Endothelial cell (in vitro differentiated cells): ENCODE measurements at regions not wholly inside any gene's neighbourhood (a gene's known extent, or its start where the extent isn't known, plus 50 kb on each side); places are given as distances from the start of the nearest gene placed in this dataset.

Source experiments
- DNase-seq: peaks from one replicate; pipeline ENCODE4 v3.0.0; 2021; ENCODE audit warnings: low spot score
- H3K27ac Mint-ChIP-seq: one replicate; pipeline ENCODE4 v1.8.0; 2021; ENCODE audit warnings: mixed read lengths, inconsistent platforms; ENCODE audit not compliant: unreplicated experiment
- H3K27me3 Mint-ChIP-seq: one replicate; pipeline ENCODE4 v1.8.0; 2021; ENCODE audit warnings: mild to moderate bottlenecking, moderate library complexity, mixed read lengths, inconsistent platforms; ENCODE audit not compliant: unreplicated experiment
- H3K36me3 Mint-ChIP-seq: one replicate; pipeline ENCODE4 v1.8.0; 2021; ENCODE audit warnings: mild to moderate bottlenecking, low read depth, mixed read lengths, inconsistent platforms; ENCODE audit not compliant: unreplicated experiment
- H3K4me1 Mint-ChIP-seq: one replicate; pipeline ENCODE4 v1.8.0; 2021; ENCODE audit warnings: mild to moderate bottlenecking, mixed read lengths, inconsistent platforms; ENCODE audit not compliant: unreplicated experiment
- H3K4me3 Mint-ChIP-seq: one replicate; pipeline ENCODE4 v1.8.0; 2021; ENCODE audit warnings: mild to moderate bottlenecking, mixed read lengths, inconsistent platforms; ENCODE audit not compliant: unreplicated experiment
- H3K9me3 Mint-ChIP-seq: one replicate; pipeline ENCODE4 v1.8.0; 2021; ENCODE audit warnings: mixed read lengths, inconsistent platforms; ENCODE audit not compliant: unreplicated experiment
- TF ChIP-seq, protein P1 (sequence below): fragments of 200-600 bp; sonication (generic); IDR thresholded peaks from one replicate; pipeline ENCODE4 v1.5.0; 2021; ENCODE audit warnings: antibody characterized with exemption; ENCODE audit not compliant: unreplicated experiment

DNA sequence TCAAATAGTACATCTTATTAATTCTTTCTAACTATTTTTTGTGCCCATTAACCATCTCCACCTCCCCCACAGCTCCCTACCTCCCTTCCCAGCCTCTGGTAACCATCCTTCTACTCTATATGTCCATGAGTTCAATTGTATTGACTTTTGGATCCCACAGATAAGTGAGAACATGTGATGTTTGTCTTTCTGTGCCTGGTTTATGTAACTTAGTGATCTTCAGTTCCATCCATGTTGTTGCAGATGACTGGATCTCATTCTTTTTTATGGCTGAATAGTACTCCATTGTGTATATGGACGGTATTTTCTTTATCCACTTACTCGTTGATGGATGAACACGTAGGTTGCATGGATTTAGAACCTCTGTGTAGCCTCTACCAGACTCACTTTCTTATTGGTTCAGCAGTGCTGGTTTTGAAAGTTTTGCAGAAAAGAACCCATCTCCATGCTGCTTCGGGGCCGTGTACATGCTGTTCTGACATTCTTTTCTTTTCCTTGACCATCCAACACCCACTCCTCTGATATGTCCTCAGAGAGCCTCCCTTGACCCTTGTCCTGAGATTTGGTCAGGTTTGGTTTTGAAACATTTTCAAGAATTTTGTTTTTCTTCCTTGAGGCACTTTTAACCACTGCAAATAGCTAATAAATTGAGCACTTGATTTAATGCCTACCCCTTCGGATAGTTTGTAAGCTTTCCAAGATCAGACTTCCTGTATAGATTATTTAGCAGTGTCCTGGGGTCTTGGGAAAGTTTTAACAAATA lies 231.2 kb upstream of the ZFP64 start:
- Mint-ChIP-seq H3K27me3 (peaks cover 4% of the 10 kb centered on the region), H3K4me3 (no peak overlapping the region), H3K36me3 (no peaks in the 10 kb centered on the region), H3K9me3 (peaks cover 4% of the 10 kb centered on the region), H3K27ac (no peak overlapping the region), H3K4me1 (no peaks in the 10 kb centered on the region)
- DNase-seq = no peak
- TF ChIP-seq, protein P1, sequence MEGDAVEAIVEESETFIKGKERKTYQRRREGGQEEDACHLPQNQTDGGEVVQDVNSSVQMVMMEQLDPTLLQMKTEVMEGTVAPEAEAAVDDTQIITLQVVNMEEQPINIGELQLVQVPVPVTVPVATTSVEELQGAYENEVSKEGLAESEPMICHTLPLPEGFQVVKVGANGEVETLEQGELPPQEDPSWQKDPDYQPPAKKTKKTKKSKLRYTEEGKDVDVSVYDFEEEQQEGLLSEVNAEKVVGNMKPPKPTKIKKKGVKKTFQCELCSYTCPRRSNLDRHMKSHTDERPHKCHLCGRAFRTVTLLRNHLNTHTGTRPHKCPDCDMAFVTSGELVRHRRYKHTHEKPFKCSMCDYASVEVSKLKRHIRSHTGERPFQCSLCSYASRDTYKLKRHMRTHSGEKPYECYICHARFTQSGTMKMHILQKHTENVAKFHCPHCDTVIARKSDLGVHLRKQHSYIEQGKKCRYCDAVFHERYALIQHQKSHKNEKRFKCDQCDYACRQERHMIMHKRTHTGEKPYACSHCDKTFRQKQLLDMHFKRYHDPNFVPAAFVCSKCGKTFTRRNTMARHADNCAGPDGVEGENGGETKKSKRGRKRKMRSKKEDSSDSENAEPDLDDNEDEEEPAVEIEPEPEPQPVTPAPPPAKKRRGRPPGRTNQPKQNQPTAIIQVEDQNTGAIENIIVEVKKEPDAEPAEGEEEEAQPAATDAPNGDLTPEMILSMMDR = no peak

DNA sequence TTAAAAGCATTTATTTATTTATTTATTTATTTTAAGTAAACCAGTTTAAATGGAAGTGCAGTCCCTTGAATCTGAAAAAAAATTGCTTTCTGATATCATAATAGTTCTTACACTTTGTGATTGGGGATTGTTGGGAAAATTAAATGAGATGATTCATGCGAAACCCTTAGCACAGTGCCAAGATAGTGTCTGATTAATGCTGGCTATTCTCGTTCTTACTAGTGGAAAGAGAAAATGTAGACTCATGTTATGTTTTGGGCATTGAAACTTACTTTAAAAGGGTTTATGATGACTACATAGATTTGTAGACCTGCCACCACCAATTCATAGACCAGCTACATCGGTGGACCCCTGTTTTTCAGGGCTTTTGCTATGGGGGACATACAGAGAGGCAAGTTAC lies 229.2 kb upstream of the ZFP64 start:
- Mint-ChIP-seq H3K27ac (no peak overlapping the region), H3K4me3 (no peak overlapping the region), H3K36me3 (no peaks in the 10 kb centered on the region), H3K9me3 (peaks cover 4% of the 10 kb centered on the region), H3K4me1 (no peaks in the 10 kb centered on the region), H3K27me3 (peaks cover 4% of the 10 kb centered on the region)
- TF ChIP-seq, protein P1 = no peak
- no peak for DNase-seq

DNA sequence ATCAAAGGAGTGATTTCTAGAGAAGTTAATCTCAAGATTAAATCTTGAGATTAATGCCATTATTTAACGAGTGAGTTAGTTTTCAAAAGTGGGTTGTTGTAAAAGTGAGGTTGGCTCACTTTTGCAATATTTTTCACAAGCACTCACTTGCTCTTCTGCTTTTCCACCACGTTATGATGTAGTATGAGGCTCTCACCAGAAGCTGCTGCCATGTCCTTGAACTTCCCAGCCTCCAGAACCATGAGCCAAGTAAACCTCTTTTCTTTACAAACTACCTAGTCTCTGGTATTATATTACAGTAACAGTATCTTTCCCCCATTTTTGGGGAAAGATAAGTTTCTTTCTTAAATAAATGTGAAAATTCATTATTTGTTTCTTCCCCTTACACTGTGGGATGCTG lies 227.6 kb upstream of the ZFP64 start:
- no peaks in the 10 kb centered on the region for H3K4me1 Mint-ChIP-seq
- TF ChIP-seq, protein P1 = no peak

DNA sequence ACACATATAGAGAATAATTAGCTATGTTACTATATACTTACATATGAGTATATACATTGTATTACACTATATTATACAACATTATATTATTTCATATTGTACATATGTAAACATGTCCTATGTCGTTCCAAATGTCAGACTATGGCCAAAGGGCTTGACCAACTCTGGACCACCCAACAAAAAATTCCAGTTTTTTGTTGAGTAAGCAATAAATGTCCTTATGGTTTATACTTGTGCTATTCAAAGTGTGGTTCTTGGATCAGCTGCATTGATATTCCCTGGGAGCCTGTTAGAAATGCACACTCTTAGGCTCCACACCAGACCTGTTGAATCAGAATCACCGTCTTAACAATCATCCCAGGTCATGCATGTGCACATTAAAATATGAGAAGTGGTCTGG lies 225.4 kb upstream of the ZFP64 start:
- TF ChIP-seq, protein P1 = no peak
- Mint-ChIP-seq H3K27me3 (peaks cover 2% of the 10 kb centered on the region), H3K27ac (no peak overlapping the region), H3K4me3 (no peak overlapping the region), H3K4me1 (no peaks in the 10 kb centered on the region), H3K36me3 (no peaks in the 10 kb centered on the region), H3K9me3 (peaks cover 4% of the 10 kb centered on the region)
- DNase-seq = no peak

More for the DNA sequence above, 227.6 kb upstream of the ZFP64 start:
- Mint-ChIP-seq H3K4me3 (no peak overlapping the region), H3K36me3 (no peaks in the 10 kb centered on the region), H3K27ac (no peak overlapping the region), H3K9me3 (peaks cover 4% of the 10 kb centered on the region), H3K27me3 (peaks cover under 1% of the 10 kb centered on the region)
- no peak for DNase-seq

DNA sequence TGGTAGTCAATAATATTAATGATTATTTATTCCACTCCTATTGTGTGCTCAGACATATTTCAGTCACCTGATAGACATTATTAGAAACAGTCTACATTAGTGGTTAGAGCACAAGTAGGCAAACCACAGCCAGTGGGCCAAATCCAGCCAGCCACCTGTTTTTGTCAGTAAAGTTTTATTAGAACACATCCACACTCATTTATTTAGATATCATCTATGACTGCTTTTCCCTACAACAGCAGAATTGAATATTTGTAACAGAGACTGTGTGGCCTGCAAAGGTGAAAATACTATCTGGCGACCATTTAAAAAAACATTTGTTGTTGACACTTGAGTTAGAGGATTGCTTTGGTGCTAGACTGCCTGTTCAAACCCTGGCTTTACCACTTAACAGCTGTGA lies 220.0 kb upstream of the ZFP64 start:
- H3K27me3 Mint-ChIP-seq = peaks cover 2% of the 10 kb centered on the region
- H3K27ac Mint-ChIP-seq = no peak overlapping the region
- H3K4me3 Mint-ChIP-seq = no peak overlapping the region
- TF ChIP-seq, protein P1 = no peak
- no peaks in the 10 kb centered on the region for H3K9me3 Mint-ChIP-seq
- H3K36me3 Mint-ChIP-seq = no peaks in the 10 kb centered on the region
- no peaks in the 10 kb centered on the region for H3K4me1 Mint-ChIP-seq
- DNase-seq = no peak
